K562 (cell line): ENCODE measurements at regions not wholly inside any gene's neighbourhood (a gene's known extent, or its start where the extent isn't known, plus 50 kb on each side); places are given as distances from the start of the nearest gene placed in this dataset.
"Not testable (repeated sequence)": the region's sequence is repeated elsewhere in the genome, so short reads cannot be mapped to it uniquely, and the experiment has no call there.

ENCODE experiments used
- ATAC-seq: fragments of 200-7000 bp; cut with Tn5 transposase; 3 replicates; pipeline ENCODE4 v1.9.1; 2020; ENCODE audit warnings: moderate library complexity
- BruUV-seq: library from RNA; stranded (reverse); fragments of 400-500 nt; replicated peaks from 2 replicates; lab custom pipeline; 2021; lab: Mats Ljungman, UMichigan
- CTCF ChIA-PET: fragments of 300-600 bp; formaldehyde crosslinking; extraction: SDS; loops from one replicate; lab custom pipeline; 2021; ENCODE audit warnings: low intra/inter-chr PET ratio; lab: Yijun Ruan, JAX
- POLR2A ChIA-PET: fragments of 300-600, 350-650 bp; sonication (Branson Sonifier 250); formaldehyde crosslinking; extraction: SDS; loops from one replicate; lab custom pipeline; 2021; ENCODE audit warnings: antibody characterized with exemption, inconsistent platforms; lab: Yijun Ruan, JAX
- DNase-seq, 4 experiments: peaks; one replicate each; pipeline versions ENCODE4 v3.0.0 to v3.0.0-alpha.2; 2011 to 2018; ENCODE audit warnings: low spot score in 3 of 4, mixed read lengths in 3 of 4; ENCODE audit errors: extremely low read depth in 1 of 4
- FAIRE-seq: peaks from 2 replicates; lab custom pipeline; 2011; peaks lifted over from hg19 to GRCh38; lab: Jason Lieb, UNC
- H2AFZ ChIP-seq: 2 replicates; pipeline ENCODE4 v1.6.0; 2011; ENCODE audit warnings: low read depth, low read length, control low read depth, inconsistent platforms
- H3K27ac ChIP-seq: fragments of 200-600 bp; 3 replicates; pipeline ENCODE4 v1.8.0; 2011; ENCODE audit warnings: low read depth, mild to moderate bottlenecking, control low read depth, inconsistent platforms, low read length, moderate library complexity, mixed read lengths; ENCODE audit errors: extremely low read depth
- H3K27me3 ChIP-seq, 2 experiments: fragments of 300-600 bp in 1 of 2; 2 replicates in 1 of 2; 3 replicates in 1 of 2; pipeline versions ENCODE4 v1.6.0 to v1.8.0; 2011; ENCODE audit warnings: inconsistent platforms in 2 of 2, low read length in 2 of 2, mild to moderate bottlenecking in 1 of 2, mixed read lengths in 1 of 2, moderate library complexity in 1 of 2; ENCODE audit not compliant: control insufficient read depth in 2 of 2, insufficient read depth in 2 of 2
- H3K36me3 ChIP-seq: fragments of 300-600 bp; 3 replicates; pipeline ENCODE4 v1.8.0; 2011; ENCODE audit warnings: mild to moderate bottlenecking, low read length, inconsistent platforms; ENCODE audit not compliant: control insufficient read depth, insufficient read depth
- H3K4me1 ChIP-seq, 2 experiments: fragments of 200-600 bp in 1 of 2; replicated peaks in 1 of 2; 2 replicates in 1 of 2; 3 replicates in 1 of 2; pipeline versions ENCODE4 v1.5.1 to v1.8.0; 2011; ENCODE audit warnings: inconsistent platforms in 2 of 2, low read length in 2 of 2, mild to moderate bottlenecking in 1 of 2, mixed read lengths in 1 of 2, moderate library complexity in 1 of 2; ENCODE audit not compliant: control insufficient read depth in 2 of 2, insufficient read depth in 2 of 2
- H3K4me2 ChIP-seq: 2 replicates; pipeline ENCODE4 v1.6.1; 2011; ENCODE audit warnings: low read length, control low read depth, inconsistent platforms, mixed read lengths; ENCODE audit not compliant: insufficient read depth
- H3K4me3 ChIP-seq: fragments of 200-600 bp; sonication (generic), shearing (Covaris generic); 2 replicates; pipeline ENCODE4 v1.5.1; 2016; ENCODE audit warnings: control low read depth, inconsistent platforms
- H3K79me2 ChIP-seq: fragments of 200-600 bp; 3 replicates; pipeline ENCODE4 v1.8.0; 2011; ENCODE audit warnings: low read length, inconsistent platforms; ENCODE audit not compliant: control insufficient read depth, insufficient read depth
- H3K9ac ChIP-seq, 2 experiments: 2 replicates each; pipeline versions ENCODE4 v1.6.0 to v1.6.1; 2011; ENCODE audit warnings: low read depth in 2 of 2, low read length in 2 of 2, control low read depth in 1 of 2, inconsistent platforms in 1 of 2, mild to moderate bottlenecking in 1 of 2, mixed read lengths in 1 of 2; ENCODE audit not compliant: insufficient read depth in 1 of 2
- H3K9me1 ChIP-seq: one replicate; pipeline ENCODE4 v1.6.0; 2011; ENCODE audit warnings: inconsistent platforms, mild to moderate bottlenecking, low read length, moderate library complexity; ENCODE audit not compliant: control insufficient read depth, insufficient read depth
- H3K9me3 ChIP-seq: replicated peaks from 2 replicates; pipeline ENCODE4 v1.5.1; 2011; ENCODE audit warnings: low read depth, low read length, inconsistent platforms; ENCODE audit not compliant: control insufficient read depth, insufficient read depth
- H4K20me1 ChIP-seq: replicated peaks from 2 replicates; pipeline ENCODE4 v1.6.1; 2011; ENCODE audit warnings: low read length, inconsistent platforms, mixed read lengths; ENCODE audit not compliant: control insufficient read depth, insufficient read depth
- C11orf30 ChIP-seq: fragments of 450-650 bp; IDR thresholded peaks from 2 replicates; pipeline ENCODE4 v1.6.1; 2016; ENCODE audit warnings: low read depth, mild to moderate bottlenecking
- EP400 ChIP-seq: fragments of 450-650 bp; IDR thresholded peaks from 2 replicates; pipeline ENCODE4 v1.6.1; 2017; ENCODE audit warnings: antibody characterized with exemption, mild to moderate bottlenecking, moderate library complexity
- MAFG ChIP-seq: fragments of 450-650 bp; conservative IDR thresholded peaks from 2 replicates; pipeline ENCODE4 v1.6.1; 2016; ENCODE audit warnings: missing genetic modification characterization, missing compliant biosample characterization
- MAFK ChIP-seq: IDR thresholded peaks from 2 replicates; pipeline ENCODE4 v1.6.1; 2011; ENCODE audit warnings: low read length, improper control_type of control experiment
- NFE2 ChIP-seq: IDR thresholded peaks from 2 replicates; pipeline ENCODE4 v1.6.1; 2014; ENCODE audit warnings: antibody characterized with exemption, low read depth
- SMARCA4 ChIP-seq: fragments of 450-650 bp; IDR thresholded peaks from 2 replicates; pipeline ENCODE4 v1.6.1; 2016
- ZNF316 ChIP-seq: fragments of 450-650 bp; IDR thresholded peaks from 2 replicates; pipeline ENCODE4 v1.6.1; 2016
- ZNF592 ChIP-seq: fragments of 450-650 bp; IDR thresholded peaks from 2 replicates; pipeline ENCODE4 v1.6.1; 2017; ENCODE audit warnings: antibody characterized with exemption, mild to moderate bottlenecking
- WGBS: fragments of 100-300 bp; shearing (Covaris generic); methylation state at CpG from one replicate; pipeline ENCODE4 v1.1.6; 2016; ENCODE audit warnings: low coverage, mixed read lengths; ENCODE audit not compliant: insufficient coverage; ENCODE audit errors: missing lambda C conversion rate; 5-methylcytosine and 5-hydroxymethylcytosine counted together
- in situ Hi-C: fragments of 300-500 bp; cut with MboI; formaldehyde crosslinking; loops from 4 replicates; pipeline ENCODE4 v1.15.0; 2018; ENCODE audit warnings: inconsistent platforms, mixed read lengths
- intact Hi-C: fragments of 100-400 bp; cut with micrococcal nuclease; formaldehyde crosslinking; loops from 2 replicates; pipeline ENCODE4 v1.14.2; 2022
- TF ChIP-seq, protein P1 (sequence below), 2 experiments: fragments of 450-650 bp in 1 of 2; sonication (generic) in 1 of 2; formaldehyde crosslinking in 1 of 2; IDR thresholded peaks in 1 of 2; conservative IDR thresholded peaks in 1 of 2; 2 replicates each; pipeline versions ENCODE4 v1.6.1 to v1.8.1; 2016 to 2023; ENCODE audit warnings: mild to moderate bottlenecking in 2 of 2, moderate library complexity in 2 of 2, inconsistent platforms in 1 of 2, missing genetic modification reagents in 1 of 2

DNA sequence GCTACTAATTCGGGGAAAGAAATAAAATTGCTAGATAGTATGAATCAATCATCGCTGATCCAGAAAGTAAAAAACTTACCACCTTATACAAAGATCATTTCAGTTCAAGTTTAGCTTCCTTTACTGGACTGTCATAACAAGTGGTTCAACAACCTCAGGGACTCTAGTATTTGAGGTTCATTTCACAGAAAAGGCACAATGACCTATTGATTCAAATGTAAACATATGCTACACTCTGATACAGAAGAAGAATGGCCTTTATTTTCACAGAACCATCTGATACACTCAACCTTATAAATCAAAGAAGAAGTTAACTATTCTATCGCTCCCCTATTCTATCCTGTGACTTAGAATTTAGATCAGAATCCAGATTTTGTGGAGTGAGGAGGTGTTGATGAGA, 140.8 kb upstream of the EFCAB3 start:
- H3K4me1 ChIP-seq, FAIRE-seq, H3K36me3 ChIP-seq, intact Hi-C loops, H3K9me3 ChIP-seq, H3K27ac ChIP-seq, H3K4me2 ChIP-seq, H3K27me3 ChIP-seq, H3K79me2 ChIP-seq, H4K20me1 ChIP-seq, ATAC-seq, in situ Hi-C loops, POLR2A ChIA-PET, DNase-seq, H3K4me3 ChIP-seq, H3K9me1 ChIP-seq, H3K9ac ChIP-seq, BruUV-seq: not testable (repeated sequence)
- CTCF ChIA-PET = interaction anchor here (0.6 kb wide), 1 partner anchor 604 kb away, joined by 4 read pairs; no protein-coding TSS in a partner anchor
- WGBS = 48% methylated on average over 3 of the region's 3 CpGs
- peak overlapping the region; percentile 92 for H2AFZ ChIP-seq

DNA sequence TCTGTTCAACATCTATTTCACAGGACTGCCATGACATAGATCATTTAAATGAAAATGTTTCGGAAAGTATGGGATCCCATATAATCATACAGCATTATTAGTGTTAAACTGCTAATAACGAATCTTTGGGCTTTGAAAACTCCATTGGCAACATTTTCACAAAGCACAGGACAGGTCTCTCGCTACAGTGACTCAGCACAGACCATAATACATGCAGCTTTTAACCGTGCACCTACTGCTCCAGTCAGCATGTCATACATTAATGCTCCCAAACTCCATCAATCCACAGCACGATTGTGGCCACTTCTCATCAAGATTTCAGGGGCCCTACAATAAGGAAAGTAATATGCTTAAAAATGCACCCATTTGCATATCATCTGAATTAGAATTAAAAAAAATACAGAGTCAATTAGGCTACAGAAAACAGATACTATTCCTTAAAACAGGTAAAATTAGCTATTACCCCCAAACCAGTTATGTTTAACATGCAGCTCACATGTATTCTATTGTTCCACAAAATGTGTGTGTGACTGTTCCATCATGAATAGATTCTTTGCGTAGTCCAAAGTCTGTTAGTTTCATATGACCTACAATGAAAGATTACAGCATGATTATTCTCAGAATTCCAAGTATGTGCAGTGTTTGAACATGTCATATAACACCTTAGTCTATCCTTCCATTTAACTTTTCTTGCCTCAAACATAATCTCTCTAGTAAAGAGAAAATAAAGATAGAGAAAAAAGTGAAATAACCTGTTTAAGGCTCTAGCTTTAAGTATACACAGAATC, 141.6 kb upstream of the EFCAB3 start:
- H3K9me1 ChIP-seq, H3K36me3 ChIP-seq, CTCF ChIA-PET, BruUV-seq, H3K79me2 ChIP-seq, in situ Hi-C loops, H3K27me3 ChIP-seq, H3K4me3 ChIP-seq, intact Hi-C loops, H3K9me3 ChIP-seq, H4K20me1 ChIP-seq: not testable (repeated sequence)
- peaks cover 0 to 10% of the 10 kb centered on the region in 2 experiments; a peak in 3 of 5 replicates for H3K4me1 ChIP-seq
- peak overlapping the region in 1 of 2 experiments; percentile 50; a peak in 2 of 4 replicates for H3K9ac ChIP-seq
- peak overlapping the region; percentile 92 for H2AFZ ChIP-seq
- peak overlapping the region; percentile 46; the same call in 1 of the 3 replicates for H3K27ac ChIP-seq
- peak; percentile 8 to 71 (median 22) for DNase-seq
- POLR2A ChIA-PET = interaction anchor here (0.6 kb wide), 1 partner anchor 107 kb away, joined by 3 read pairs; no protein-coding TSS in a partner anchor
- peak overlapping the region; percentile 47 for H3K4me2 ChIP-seq
- peak; percentile 68 for FAIRE-seq
- ATAC-seq = peak; percentile 92
- 18% methylated on average over 6 of the region's 6 CpGs for WGBS
- TF ChIP-seq NFE2 (peak; percentile 93), C11orf30 (peak; percentile 87), EP400 (peak; percentile 27; the same call in 1 of the 2 replicates), SMARCA4 (peak; percentile 54), ZNF592 (0 out of 2 replicates have a peak, but pooled peaks have one; percentile 23), MAFG (peak; percentile 76), ZNF316 (peak; percentile 90), MAFK (peak; percentile 71)
- TF ChIP-seq, protein P1, sequence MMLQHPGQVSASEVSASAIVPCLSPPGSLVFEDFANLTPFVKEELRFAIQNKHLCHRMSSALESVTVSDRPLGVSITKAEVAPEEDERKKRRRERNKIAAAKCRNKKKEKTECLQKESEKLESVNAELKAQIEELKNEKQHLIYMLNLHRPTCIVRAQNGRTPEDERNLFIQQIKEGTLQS (IDR thresholded peaks at IDR 0.05) = 0 out of 2 replicates have a peak, but pooled peaks have one; percentile 10
- TF ChIP-seq, protein P1 (CRISPR knock-in tag; conservative IDR thresholded peaks at IDR 0.05) = not testable (repeated sequence)
